K562 (cell line): ENCODE measurements at regions not wholly inside any gene's neighbourhood (a gene's known extent, or its start where the extent isn't known, plus 50 kb on each side); places are given as distances from the start of the nearest gene placed in this dataset.

Source experiments
- ATAC-seq: fragments of 200-7000 bp; cut with Tn5 transposase; 3 replicates; pipeline ENCODE4 v1.9.1; 2020; ENCODE audit warnings: moderate library complexity
- BruUV-seq: library from RNA; stranded (reverse); fragments of 400-500 nt; replicated peaks from 2 replicates; lab custom pipeline; 2021; lab: Mats Ljungman, UMichigan
- CTCF ChIA-PET: fragments of 300-600 bp; formaldehyde crosslinking; extraction: SDS; loops from one replicate; lab custom pipeline; 2021; ENCODE audit warnings: low intra/inter-chr PET ratio; lab: Yijun Ruan, JAX
- POLR2A ChIA-PET: fragments of 300-600, 350-650 bp; sonication (Branson Sonifier 250); formaldehyde crosslinking; extraction: SDS; loops from one replicate; lab custom pipeline; 2021; ENCODE audit warnings: antibody characterized with exemption, inconsistent platforms; lab: Yijun Ruan, JAX
- DNase-seq, 4 experiments: peaks; one replicate each; pipeline versions ENCODE4 v3.0.0 to v3.0.0-alpha.2; 2011 to 2018; ENCODE audit warnings: low spot score in 3 of 4, mixed read lengths in 3 of 4; ENCODE audit errors: extremely low read depth in 1 of 4
- FAIRE-seq: peaks from 2 replicates; lab custom pipeline; 2011; peaks lifted over from hg19 to GRCh38; lab: Jason Lieb, UNC
- H2AFZ ChIP-seq: 2 replicates; pipeline ENCODE4 v1.6.0; 2011; ENCODE audit warnings: low read depth, low read length, control low read depth, inconsistent platforms
- H3K27ac ChIP-seq: fragments of 200-600 bp; 3 replicates; pipeline ENCODE4 v1.8.0; 2011; ENCODE audit warnings: low read depth, mild to moderate bottlenecking, control low read depth, inconsistent platforms, low read length, moderate library complexity, mixed read lengths; ENCODE audit errors: extremely low read depth
- H3K27me3 ChIP-seq, 2 experiments: fragments of 300-600 bp in 1 of 2; 2 replicates in 1 of 2; 3 replicates in 1 of 2; pipeline versions ENCODE4 v1.6.0 to v1.8.0; 2011; ENCODE audit warnings: inconsistent platforms in 2 of 2, low read length in 2 of 2, mild to moderate bottlenecking in 1 of 2, mixed read lengths in 1 of 2, moderate library complexity in 1 of 2; ENCODE audit not compliant: control insufficient read depth in 2 of 2, insufficient read depth in 2 of 2
- H3K36me3 ChIP-seq: fragments of 300-600 bp; 3 replicates; pipeline ENCODE4 v1.8.0; 2011; ENCODE audit warnings: mild to moderate bottlenecking, low read length, inconsistent platforms; ENCODE audit not compliant: control insufficient read depth, insufficient read depth
- H3K4me1 ChIP-seq, 2 experiments: fragments of 200-600 bp in 1 of 2; replicated peaks in 1 of 2; 2 replicates in 1 of 2; 3 replicates in 1 of 2; pipeline versions ENCODE4 v1.5.1 to v1.8.0; 2011; ENCODE audit warnings: inconsistent platforms in 2 of 2, low read length in 2 of 2, mild to moderate bottlenecking in 1 of 2, mixed read lengths in 1 of 2, moderate library complexity in 1 of 2; ENCODE audit not compliant: control insufficient read depth in 2 of 2, insufficient read depth in 2 of 2
- H3K4me2 ChIP-seq: 2 replicates; pipeline ENCODE4 v1.6.1; 2011; ENCODE audit warnings: low read length, control low read depth, inconsistent platforms, mixed read lengths; ENCODE audit not compliant: insufficient read depth
- H3K4me3 ChIP-seq: fragments of 200-600 bp; sonication (generic), shearing (Covaris generic); 2 replicates; pipeline ENCODE4 v1.5.1; 2016; ENCODE audit warnings: control low read depth, inconsistent platforms
- H3K79me2 ChIP-seq: fragments of 200-600 bp; 3 replicates; pipeline ENCODE4 v1.8.0; 2011; ENCODE audit warnings: low read length, inconsistent platforms; ENCODE audit not compliant: control insufficient read depth, insufficient read depth
- H3K9ac ChIP-seq, 2 experiments: 2 replicates each; pipeline versions ENCODE4 v1.6.0 to v1.6.1; 2011; ENCODE audit warnings: low read depth in 2 of 2, low read length in 2 of 2, control low read depth in 1 of 2, inconsistent platforms in 1 of 2, mild to moderate bottlenecking in 1 of 2, mixed read lengths in 1 of 2; ENCODE audit not compliant: insufficient read depth in 1 of 2
- H3K9me1 ChIP-seq: one replicate; pipeline ENCODE4 v1.6.0; 2011; ENCODE audit warnings: inconsistent platforms, mild to moderate bottlenecking, low read length, moderate library complexity; ENCODE audit not compliant: control insufficient read depth, insufficient read depth
- H3K9me3 ChIP-seq: replicated peaks from 2 replicates; pipeline ENCODE4 v1.5.1; 2011; ENCODE audit warnings: low read depth, low read length, inconsistent platforms; ENCODE audit not compliant: control insufficient read depth, insufficient read depth
- H4K20me1 ChIP-seq: replicated peaks from 2 replicates; pipeline ENCODE4 v1.6.1; 2011; ENCODE audit warnings: low read length, inconsistent platforms, mixed read lengths; ENCODE audit not compliant: control insufficient read depth, insufficient read depth
- AFF4 ChIP-seq: sonication (generic); formaldehyde crosslinking; IDR thresholded peaks from 2 replicates; pipeline ENCODE4 v1.8.0; 2023; ENCODE audit warnings: mild to moderate bottlenecking, missing genetic modification reagents
- DDX20 ChIP-seq: fragments of 450-650 bp; IDR thresholded peaks from 2 replicates; pipeline ENCODE4 v1.6.1; 2016; ENCODE audit warnings: missing genetic modification characterization, low read depth, mild to moderate bottlenecking, missing compliant biosample characterization, moderate library complexity
- GATA2 ChIP-seq: sonication (generic); formaldehyde crosslinking; IDR thresholded peaks from 2 replicates; pipeline ENCODE4 v1.4.0; 2020; ENCODE audit warnings: mild to moderate bottlenecking, missing genetic modification reagents
- HMGXB4 ChIP-seq: sonication (generic); formaldehyde crosslinking; IDR thresholded peaks from 2 replicates; pipeline ENCODE4 v1.8.1; 2023; ENCODE audit warnings: mild to moderate bottlenecking, missing genetic modification reagents
- MAFG ChIP-seq: fragments of 450-650 bp; conservative IDR thresholded peaks from 2 replicates; pipeline ENCODE4 v1.6.1; 2016; ENCODE audit warnings: missing genetic modification characterization, missing compliant biosample characterization
- MAZ ChIP-seq, 2 experiments: fragments of 450-650 bp in 1 of 2; sonication (generic) in 1 of 2; formaldehyde crosslinking; IDR thresholded peaks in 1 of 2; conservative IDR thresholded peaks in 1 of 2; 2 replicates each; pipeline versions ENCODE4 v1.4.0 to v1.5.0; 2020; ENCODE audit warnings: mild to moderate bottlenecking in 1 of 2, missing genetic modification reagents in 1 of 2
- MEIS2 ChIP-seq: fragments of 450-650 bp; IDR thresholded peaks from 2 replicates; pipeline ENCODE4 v1.6.1; 2014; ENCODE audit warnings: mild to moderate bottlenecking; ENCODE audit not compliant: partially characterized antibody
- POLR2H ChIP-seq: IDR thresholded peaks from 2 replicates; pipeline ENCODE4 v1.6.1; 2016; ENCODE audit warnings: missing genetic modification characterization, low read depth, mild to moderate bottlenecking, control low read depth, missing compliant biosample characterization, moderate library complexity
- PPARD ChIP-seq: fragments of 250-450 bp; sonication (Bioruptor Pico); IDR thresholded peaks from 2 replicates; pipeline ENCODE4 v1.8.0; 2022; ENCODE audit warnings: inconsistent platforms, mild to moderate bottlenecking, moderate library complexity
- STAG1 ChIP-seq: sonication (generic); formaldehyde crosslinking; IDR thresholded peaks from 2 replicates; pipeline ENCODE4 v1.5.0; 2020; ENCODE audit warnings: missing genetic modification reagents, borderline replicate concordance
- TARDBP ChIP-seq: fragments of 450-650 bp; IDR thresholded peaks from 2 replicates; pipeline ENCODE4 v1.6.1; 2016
- TBL1XR1 ChIP-seq, 2 experiments: IDR thresholded peaks; 2 replicates each; pipeline ENCODE4 v1.6.1; 2012; ENCODE audit warnings: improper control_type of control experiment in 2 of 2, low read length in 2 of 2, mild to moderate bottlenecking in 1 of 2
- VEZF1 ChIP-seq: fragments of 200-800 bp; sonication (Bioruptor generic); IDR thresholded peaks from 2 replicates; pipeline ENCODE4 v1.6.1; 2017; ENCODE audit warnings: missing genetic modification characterization, missing compliant biosample characterization
- ZNF408 ChIP-seq: fragments of 250-450 bp; sonication (Bioruptor Pico); IDR thresholded peaks from 2 replicates; pipeline ENCODE4 v1.4.0; 2020; ENCODE audit warnings: low read depth, mild to moderate bottlenecking, moderate library complexity
- ZNF780A ChIP-seq: fragments of 250-450 bp; sonication (Bioruptor Pico); IDR thresholded peaks from 2 replicates; pipeline ENCODE4 v1.5.0; 2021; ENCODE audit warnings: mild to moderate bottlenecking
- WGBS: fragments of 100-300 bp; shearing (Covaris generic); methylation state at CpG from one replicate; pipeline ENCODE4 v1.1.6; 2016; ENCODE audit warnings: low coverage, mixed read lengths; ENCODE audit not compliant: insufficient coverage; ENCODE audit errors: missing lambda C conversion rate; 5-methylcytosine and 5-hydroxymethylcytosine counted together
- in situ Hi-C: fragments of 300-500 bp; cut with MboI; formaldehyde crosslinking; loops from 4 replicates; pipeline ENCODE4 v1.15.0; 2018; ENCODE audit warnings: inconsistent platforms, mixed read lengths
- intact Hi-C: fragments of 100-400 bp; cut with micrococcal nuclease; formaldehyde crosslinking; loops from 2 replicates; pipeline ENCODE4 v1.14.2; 2022

GRCh38 chr3:72017311-72017710, 232.4 kb upstream of the PROK2 start:
- Histone ChIP-seq H3K4me2 (no peak overlapping the region), H4K20me1 (no peaks in the 10 kb centered on the region), H3K79me2 (no peaks in the 10 kb centered on the region; the same call in 2 of the 3 replicates), H3K9me1 (no peaks in the 10 kb centered on the region), H3K36me3 (no peaks in the 10 kb centered on the region), H3K9me3 (no peaks in the 10 kb centered on the region), H3K27ac (no peak overlapping the region), H3K27me3 (no peaks in the 10 kb centered on the region), H3K4me3 (no peak overlapping the region), H3K9ac (no peak overlapping the region), H2AFZ (no peak overlapping the region), H3K4me1 (peaks cover 4 to 43% of the 10 kb centered on the region in 2 experiments; a peak in 4 of 5 replicates)
- CTCF ChIA-PET: no interaction called here
- no peak for FAIRE-seq
- no peak for DNase-seq
- in situ Hi-C loops: no loop called here
- 100% methylated on average over 1 of the region's 1 CpG for WGBS
- no TSS peak for BruUV-seq
- TF ChIP-seq AFF4 (no peak), VEZF1 (CRISPR knock-in tag) (no peak), HMGXB4 (CRISPR knock-in tag) (no peak), STAG1 (no peak), MAZ (CRISPR knock-in tag; conservative IDR thresholded peaks at IDR 0.05 in 1 of 2, IDR thresholded peaks at IDR 0.05 in 1 of 2) (no peak), ZNF408 (CRISPR knock-in tag) (no peak), GATA2 (no peak), MEIS2 (no peak), TARDBP (no peak), ZNF780A (no peak), POLR2H (tag) (no peak), MAFG (tag) (no peak), DDX20 (tag) (no peak), TBL1XR1 (IDR thresholded peaks at IDR 0.05; ENCODE audit: low read length in 2 of 2) (no peak), PPARD (CRISPR knock-in tag) (no peak)
- intact Hi-C loops: no loop called here
- POLR2A ChIA-PET: interaction anchor here (1.9 kb wide), 2 partner anchors 10 to 15 kb away, joined by 4 to 5 read pairs; no protein-coding TSS in a partner anchor
- ATAC-seq: no peak
